CD4-positive, alpha-beta T cell treated with Interferon alpha-2 for 1 hour (primary cell): ENCODE measurements at regions not wholly inside any gene's neighbourhood (a gene's known extent, or its start where the extent isn't known, plus 50 kb on each side); places are given as distances from the start of the nearest gene placed in this dataset.

ENCODE experiments used
- DNase-seq, 2 donors: peaks; one replicate each; pipeline ENCODE4 v3.0.0-alpha.2; 2020 to 2022

DNA sequence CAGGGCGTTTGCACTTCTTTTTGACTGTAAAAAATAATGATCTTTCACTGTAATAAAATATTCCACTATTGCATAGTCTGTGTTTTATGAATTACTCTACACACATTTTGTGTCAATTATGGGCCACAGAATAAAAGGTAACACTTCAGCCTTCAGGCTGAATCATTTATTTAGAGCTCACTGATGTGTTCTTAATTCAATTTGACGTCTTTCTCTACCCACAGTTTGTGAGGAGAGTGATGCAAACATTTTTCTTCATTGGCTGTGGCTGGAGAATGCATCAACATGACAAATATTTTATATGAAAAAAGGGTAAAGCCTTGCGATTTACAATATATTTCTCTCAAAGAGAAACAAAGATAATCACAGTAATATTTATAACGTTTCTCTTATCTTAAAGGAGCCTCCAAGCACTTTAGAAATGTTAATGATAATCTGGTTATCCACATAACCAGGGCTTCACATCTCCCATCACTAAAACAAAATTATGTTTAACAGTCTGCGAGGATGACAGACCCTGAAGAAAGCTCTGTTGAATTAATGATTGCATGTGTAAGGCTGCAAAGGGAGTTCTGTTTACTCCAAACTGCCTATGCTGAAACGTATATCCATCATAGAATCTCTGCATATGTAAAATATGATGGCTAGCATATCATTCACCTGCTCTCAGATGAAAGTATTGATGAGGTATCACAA is 951.3 kb downstream of the ZPLD1 start:
- no peak for DNase-seq

GRCh38 chr3:103388214-103388613 is 953.4 kb downstream of the ZPLD1 start:
- DNase-seq = no peak

- DNase-seq = no peak
These were observed 954.5 kb downstream of the ZPLD1 start for GRCh38 chr3:103389356-103389755.

DNA sequence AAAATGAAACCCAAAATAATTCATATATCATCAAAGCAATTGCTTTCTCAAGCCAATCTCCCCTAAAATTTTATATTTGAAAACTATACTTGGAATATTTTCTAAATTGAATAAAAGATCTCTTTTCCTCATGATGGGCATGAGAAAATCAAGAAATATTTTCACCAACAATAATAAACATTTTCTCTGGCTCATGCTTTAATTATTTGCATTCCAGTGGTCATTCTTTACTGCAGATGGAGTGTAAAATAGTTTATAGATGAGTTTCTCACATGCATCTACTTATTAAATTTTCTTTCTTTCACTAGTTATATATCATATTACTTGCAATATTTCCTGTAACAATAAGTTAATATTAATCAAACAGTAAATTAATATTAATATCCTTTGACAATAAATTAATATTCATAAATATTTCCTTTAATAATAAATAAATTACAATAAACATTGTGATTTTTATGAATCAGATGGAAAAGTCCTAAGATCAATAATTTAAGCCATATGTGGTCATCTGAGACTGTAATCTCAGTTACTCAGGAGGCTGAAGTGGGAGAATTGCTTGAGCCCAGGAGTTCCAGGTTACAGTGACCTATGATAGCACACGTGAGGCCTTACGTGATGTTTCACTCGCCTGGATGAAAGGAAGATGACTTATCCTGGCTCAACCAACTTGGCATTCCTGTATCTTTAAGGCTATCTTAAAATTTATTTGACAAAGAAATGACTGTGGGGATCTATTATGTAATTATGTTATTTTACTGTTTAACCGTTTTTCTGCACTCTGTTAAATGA is 958.8 kb downstream of the ZPLD1 start:
- DNase-seq = no peak

- DNase-seq = no peak
These were observed 968.4 kb downstream of the ZPLD1 start for GRCh38 chr3:103403191-103403590.

DNA sequence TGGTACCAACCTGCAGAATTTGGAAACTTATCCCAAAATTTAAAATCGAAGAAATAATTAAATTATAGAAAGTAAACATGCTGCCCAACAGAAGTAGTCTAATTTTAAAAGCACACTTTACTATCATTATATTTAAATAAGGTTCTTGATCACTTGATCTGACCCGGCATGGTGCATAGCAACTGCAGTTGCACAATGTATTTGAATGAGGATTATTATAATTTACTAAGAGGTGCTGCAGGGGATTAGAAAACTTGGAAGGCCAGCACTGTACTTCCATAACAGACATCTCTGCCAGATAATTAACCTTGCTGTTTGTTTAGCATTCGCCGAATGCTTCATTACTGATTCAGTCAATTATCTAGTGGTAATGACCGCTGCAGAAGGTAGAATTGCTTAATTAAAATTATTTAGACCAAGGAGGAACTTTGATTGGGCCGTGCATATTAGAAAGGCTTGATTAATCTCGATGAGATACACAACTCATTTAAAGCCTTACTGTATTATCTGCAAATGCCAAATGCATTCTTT is 971.6 kb downstream of the ZPLD1 start:
- no peak for DNase-seq

GRCh38 chr3:103410231-103410630 is 975.4 kb downstream of the ZPLD1 start:
- no peak for DNase-seq

DNA sequence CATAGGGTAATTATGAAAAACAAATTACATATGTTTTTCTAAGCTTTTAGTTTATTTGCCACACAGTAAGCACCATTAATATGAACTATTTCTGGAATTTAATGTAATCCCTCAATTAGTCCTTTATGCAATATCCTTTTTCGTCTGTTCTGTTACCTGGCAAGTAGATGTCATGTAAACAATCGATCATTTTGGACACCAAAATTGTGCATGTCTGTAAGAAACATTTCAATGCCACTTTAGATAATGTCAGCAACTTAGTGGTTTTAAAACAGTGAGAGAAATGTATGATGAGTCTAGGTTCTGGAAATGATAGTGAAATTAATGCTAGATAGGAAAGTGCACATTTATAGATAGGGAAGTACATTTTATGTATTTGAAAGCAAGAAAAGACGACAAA is 986.6 kb downstream of the ZPLD1 start:
- no peak for DNase-seq

DNA sequence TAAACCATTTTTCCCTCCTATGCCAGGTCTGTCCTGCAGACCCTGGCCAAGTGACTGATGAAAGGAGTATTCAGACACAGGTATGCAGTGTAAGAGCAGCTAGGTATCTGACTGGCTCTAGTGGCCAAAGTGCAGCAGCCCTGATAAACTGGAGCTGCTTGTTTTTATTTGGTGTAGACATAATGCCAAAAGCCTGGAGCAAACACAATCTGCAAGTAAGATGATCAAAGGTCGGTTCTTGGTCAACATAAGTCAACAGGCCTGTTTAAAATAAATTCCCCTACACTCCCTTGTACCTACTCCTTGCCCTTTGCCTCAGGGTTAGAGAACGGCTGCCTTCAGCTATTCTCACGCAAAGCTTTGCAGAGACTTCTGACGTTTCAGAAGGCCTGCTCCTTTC is 1003.1 kb downstream of the ZPLD1 start:
- no peak for DNase-seq

DNA sequence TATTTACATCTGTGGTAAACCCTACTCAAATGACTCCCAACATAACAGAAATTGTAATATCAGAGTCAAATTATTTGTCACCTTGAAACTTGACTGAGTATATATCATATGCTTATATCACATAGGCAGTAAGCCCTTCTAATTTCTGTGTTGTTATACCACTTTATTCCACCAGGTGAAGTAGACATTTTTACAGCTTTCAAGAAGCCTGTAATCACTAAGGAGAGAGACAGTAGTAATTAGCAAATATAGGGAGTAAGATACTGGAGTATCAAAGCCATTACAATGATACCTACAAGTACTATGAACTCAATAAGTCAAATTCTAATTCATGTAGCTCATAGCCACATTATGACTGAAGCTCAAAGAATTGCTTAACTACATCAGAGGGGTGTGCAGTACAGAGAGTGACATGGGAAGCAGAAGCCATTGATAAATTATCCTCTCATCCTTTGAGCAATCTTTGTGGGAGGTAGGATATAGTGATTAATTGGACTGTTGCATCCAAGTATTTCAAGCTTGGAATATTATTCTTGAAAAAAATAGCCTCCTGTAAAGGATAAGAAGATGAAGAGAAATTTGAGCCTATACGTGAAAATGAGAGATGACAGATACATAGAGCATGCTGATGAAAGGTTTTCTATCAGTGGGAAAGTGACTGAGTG is 1005.9 kb downstream of the ZPLD1 start:
- no peak for DNase-seq

DNA sequence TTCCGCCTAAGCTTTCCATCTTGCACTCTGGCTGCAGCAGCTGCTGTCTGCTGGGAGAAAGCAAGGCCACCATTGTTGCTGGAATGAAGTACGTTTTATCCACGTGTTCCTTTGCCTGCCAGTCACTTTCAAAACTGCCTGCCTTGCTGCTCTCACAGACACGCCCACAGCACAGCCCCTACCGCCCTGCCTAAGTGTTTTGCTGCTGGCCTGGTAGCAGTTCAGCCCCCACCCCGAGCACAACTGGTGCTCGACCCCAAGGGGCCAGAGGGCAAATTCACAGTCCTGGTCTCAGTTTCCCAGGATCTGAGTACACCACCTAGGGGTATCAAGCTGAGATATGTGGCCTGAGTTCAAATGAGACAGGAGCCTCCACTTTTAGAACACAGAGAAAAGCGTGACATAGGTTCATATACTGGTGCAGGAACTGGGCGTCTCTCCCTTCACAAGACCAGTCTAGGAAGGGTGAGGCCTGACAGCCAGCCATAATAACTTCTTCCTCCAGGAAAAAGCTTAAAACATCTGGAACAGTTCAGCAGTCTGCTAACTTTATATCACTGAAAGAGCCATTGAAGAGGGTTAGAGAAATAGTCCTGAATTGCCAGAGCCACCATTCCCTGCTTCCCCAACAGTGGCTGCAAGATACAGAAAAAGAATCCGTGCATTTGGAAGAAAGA is 1012.3 kb downstream of the ZPLD1 start:
- no peak for DNase-seq

- DNase-seq = no peak
These were observed 1018.3 kb downstream of the ZPLD1 start for GRCh38 chr3:103453152-103453551.

- DNase-seq = no peak
These were observed 1025.0 kb downstream of the ZPLD1 start for GRCh38 chr3:103459815-103460214.

GRCh38 chr3:103470498-103470897 is 1035.7 kb downstream of the ZPLD1 start:
- DNase-seq = no peak

DNA sequence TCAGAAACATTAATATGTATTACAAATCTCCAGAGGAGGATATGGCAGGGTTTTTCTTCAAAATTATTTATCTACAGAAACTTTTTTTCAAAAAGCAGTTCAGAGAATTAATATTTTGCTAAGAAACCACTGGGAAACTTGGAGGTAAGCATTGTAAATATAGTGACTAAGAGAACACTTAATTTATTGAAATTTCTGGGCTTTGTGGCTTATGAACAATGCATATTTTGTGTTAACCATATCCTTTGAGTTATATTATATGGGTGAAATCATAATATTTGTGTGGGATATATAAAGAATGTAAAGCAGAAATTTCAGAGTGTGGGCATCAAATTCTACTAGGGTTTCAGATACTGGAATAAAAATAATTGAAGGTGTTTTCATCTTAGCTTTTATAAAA is 1059.2 kb downstream of the ZPLD1 start:
- no peak for DNase-seq

GRCh38 chr3:103494512-103494911 is 1059.7 kb downstream of the ZPLD1 start:
- no peak for DNase-seq

DNA sequence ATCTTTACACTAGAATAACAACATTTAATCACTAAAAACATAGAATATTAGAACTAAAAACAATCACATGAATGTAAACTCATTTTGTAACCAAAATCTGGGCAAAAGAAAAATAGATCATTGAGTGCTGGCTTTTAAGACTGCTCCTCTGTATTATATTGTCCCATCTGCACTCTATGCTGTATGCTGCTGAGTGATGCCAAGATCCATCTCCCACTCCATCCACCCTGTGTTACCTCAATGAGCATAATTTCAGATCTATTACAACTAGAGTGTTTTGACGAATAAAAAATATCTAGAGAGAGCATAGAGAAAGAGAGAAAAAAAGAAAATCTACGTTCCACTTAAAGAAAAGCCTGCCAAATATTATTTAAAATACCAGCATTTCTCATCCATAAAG is 1060.4 kb downstream of the ZPLD1 start:
- DNase-seq = no peak

- DNase-seq = no peak
These were observed 1064.5 kb downstream of the ZPLD1 start for GRCh38 chr3:103499132-103499900.

DNA sequence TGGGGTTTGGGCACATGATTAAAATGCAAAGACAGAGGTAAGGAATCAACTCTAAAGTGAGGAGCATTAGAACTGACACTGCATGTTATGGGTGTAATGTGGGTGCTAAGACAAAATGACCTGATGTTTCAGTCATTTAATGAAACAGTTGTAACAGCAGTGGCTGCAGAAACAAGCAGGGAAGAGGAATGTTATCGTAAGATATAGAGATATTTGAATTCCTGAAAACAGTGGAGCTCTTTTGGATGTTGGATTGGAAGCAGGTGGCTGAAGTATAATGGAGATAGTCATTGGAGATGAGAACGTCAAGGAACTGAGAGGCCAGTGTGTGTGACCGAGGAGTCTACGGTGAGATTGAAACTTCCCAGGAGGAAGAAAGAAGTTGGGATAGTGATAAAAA is 1065.2 kb downstream of the ZPLD1 start:
- DNase-seq = no peak

DNA sequence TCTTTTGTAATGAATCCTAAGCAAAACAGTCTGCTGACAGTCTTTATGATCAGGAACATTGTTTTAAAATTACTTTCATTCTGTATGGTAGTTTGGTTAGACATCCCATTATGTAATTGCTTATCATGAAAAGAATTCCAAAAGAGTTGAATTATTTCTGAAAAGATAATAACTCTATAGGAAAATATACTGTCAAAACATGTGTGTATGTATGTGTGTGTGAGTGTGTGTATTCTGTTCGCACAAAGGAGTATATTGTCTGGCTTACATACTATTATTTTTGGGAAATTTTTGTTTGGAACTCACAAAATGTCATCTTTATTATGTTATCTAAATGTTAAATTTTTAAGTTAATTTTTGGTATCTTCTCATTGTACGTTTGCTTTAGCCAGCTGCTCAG is 1075.9 kb downstream of the ZPLD1 start:
- DNase-seq = no peak

DNA sequence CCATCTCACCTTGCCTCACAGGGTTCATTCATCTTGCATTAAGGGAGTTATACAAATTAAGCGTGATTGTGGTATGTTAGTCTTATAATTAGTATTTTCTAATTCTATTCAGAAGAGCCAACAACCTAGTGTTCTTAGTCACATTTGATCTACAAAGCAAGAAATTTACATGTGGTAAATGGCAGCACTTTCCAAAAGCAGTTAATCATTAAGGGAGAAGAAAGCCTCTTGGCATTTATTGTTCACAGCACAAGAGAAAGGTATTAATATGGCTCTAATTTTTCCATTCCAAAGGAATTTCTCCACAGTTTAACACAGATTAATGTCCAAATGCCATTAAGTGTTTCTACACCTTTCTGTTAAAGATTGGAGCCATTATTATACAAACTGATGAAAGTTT is 1077.1 kb downstream of the ZPLD1 start:
- DNase-seq = no peak

- no peak for DNase-seq
These were observed 1077.8 kb downstream of the ZPLD1 start for GRCh38 chr3:103512595-103512994.
